ENCODE measurements at regions not wholly inside any gene's neighbourhood (a gene's known extent, or its start where the extent isn't known, plus 50 kb on each side); places are given as distances from the start of the nearest gene placed in this dataset.

GRCh38 chr15:94059013-94059587 is 172.3 kb upstream of the MCTP2 start:
- TF ChIP-seq CTCF (IDR thresholded peaks at IDR 0.05; ENCODE audit: low read depth, low read length): no peak
- DNase-seq (ENCODE audit: extremely low read depth, low read depth): no peak

GRCh38 chr15:94057305-94057704 is 174.1 kb upstream of the MCTP2 start:
- no peak for TF ChIP-seq CTCF (IDR thresholded peaks at IDR 0.05; ENCODE audit: low read depth, low read length)
- DNase-seq (ENCODE audit: extremely low read depth, low read depth): no peak

GRCh38 chr15:94056314-94056713 is 175.0 kb upstream of the MCTP2 start:
- TF ChIP-seq CTCF (IDR thresholded peaks at IDR 0.05; ENCODE audit: low read depth, low read length): no peak
- no peak for DNase-seq (ENCODE audit: extremely low read depth, low read depth)

- TF ChIP-seq CTCF (IDR thresholded peaks at IDR 0.05; ENCODE audit: low read depth, low read length): no peak
- no peak for DNase-seq (ENCODE audit: extremely low read depth, low read depth)
Measured at GRCh38 chr15:94053626-94054025, 177.7 kb upstream of the MCTP2 start.

- DNase-seq (ENCODE audit: extremely low read depth, low read depth): no peak
- TF ChIP-seq CTCF (IDR thresholded peaks at IDR 0.05; ENCODE audit: low read depth, low read length): no peak
Measured at GRCh38 chr15:94052711-94053110, 178.7 kb upstream of the MCTP2 start.

- no peak for TF ChIP-seq CTCF (IDR thresholded peaks at IDR 0.05; ENCODE audit: low read depth, low read length)
- DNase-seq (ENCODE audit: extremely low read depth, low read depth): no peak
Measured at GRCh38 chr15:94047566-94047965, 183.8 kb upstream of the MCTP2 start.

GRCh38 chr15:94042180-94042928 is 189.0 kb upstream of the MCTP2 start:
- no peak for TF ChIP-seq CTCF (IDR thresholded peaks at IDR 0.05; ENCODE audit: low read depth, low read length)
- no peak for DNase-seq (ENCODE audit: extremely low read depth, low read depth)

Measured in AG09319 (cell line).